Naive thymus-derived CD4-positive, alpha-beta T cell (primary cell): ENCODE measurements at regions not wholly inside any gene's neighbourhood (a gene's known extent, or its start where the extent isn't known, plus 50 kb on each side); places are given as distances from the start of the nearest gene placed in this dataset.
A peak's percentile ranks its signal among the peaks of the same experiment; 100 is the strongest.

ENCODE experiments used
- ATAC-seq: fragments of 150-1000 bp; cut with Tn5 transposase; 2 replicates; pipeline ENCODE4 v1.10.0; 2021; ENCODE audit warnings: mild to moderate bottlenecking, moderate library complexity
- CTCF ChIA-PET: fragments of 350-600 bp; sonication (Branson Sonifier 250); formaldehyde crosslinking; loops from one replicate; lab custom pipeline; 2021; ENCODE audit warnings: antibody characterized with exemption; lab: Charles Lee
- POLR2A ChIA-PET: fragments of 350-600 bp; sonication (Branson Sonifier 250); formaldehyde crosslinking; loops from one replicate; lab custom pipeline; 2021; ENCODE audit warnings: antibody characterized with exemption, inconsistent platforms; lab: Charles Lee
- DNase-seq, 9 donors: peaks; one replicate each; pipeline versions ENCODE4 v3.0.0 to v3.0.0-alpha.2; 2020 to 2022; ENCODE audit warnings: mixed read lengths in 1 of 9
- H3K27ac ChIP-seq: one replicate; pipeline ENCODE4 v1.7.0; 2013; ENCODE audit warnings: mild to moderate bottlenecking, low read depth, low read length, moderate library complexity
- H3K27me3 ChIP-seq, 2 donors: one replicate each; pipeline ENCODE4 v1.7.0; 2013; ENCODE audit warnings: low read length in 2 of 2, mild to moderate bottlenecking in 2 of 2, moderate library complexity in 2 of 2; ENCODE audit not compliant: control insufficient read depth in 2 of 2, insufficient read depth in 2 of 2
- H3K36me3 ChIP-seq, 3 experiments: 1 replicate in 2 of 3; 2 replicates in 1 of 3; pipeline ENCODE4 v1.7.0; 2013; ENCODE audit warnings: low read length in 3 of 3, mild to moderate bottlenecking in 3 of 3, moderate library complexity in 1 of 3; ENCODE audit not compliant: insufficient read depth in 3 of 3, control insufficient read depth in 2 of 3
- H3K4me1 ChIP-seq, 2 donors: one replicate each; pipeline ENCODE4 v1.7.0; 2013; ENCODE audit warnings: low read length in 2 of 2, mild to moderate bottlenecking in 2 of 2, moderate library complexity in 1 of 2; ENCODE audit not compliant: control insufficient read depth in 2 of 2, insufficient read depth in 2 of 2
- H3K4me3 ChIP-seq: 2 replicates; pipeline ENCODE4 v1.7.0; 2013; ENCODE audit warnings: mild to moderate bottlenecking, low read length
- H3K9me3 ChIP-seq, 3 experiments: 1 replicate in 2 of 3; 2 replicates in 1 of 3; pipeline ENCODE4 v1.7.0; 2013; ENCODE audit warnings: low read length in 3 of 3; ENCODE audit not compliant: control insufficient read depth in 2 of 3
- H3K27ac Mint-ChIP-seq, 9 donors: one replicate each; pipeline ENCODE4 v1.8.0; 2020 to 2022; ENCODE audit warnings: mixed read lengths in 9 of 9, mild to moderate bottlenecking in 8 of 9, moderate library complexity in 5 of 9, inconsistent platforms in 2 of 9
- H3K27me3 Mint-ChIP-seq, 5 donors: one replicate each; pipeline ENCODE4 v1.8.0; 2021 to 2022; ENCODE audit warnings: mixed read lengths in 5 of 5, mild to moderate bottlenecking in 1 of 5
- H3K36me3 Mint-ChIP-seq, 5 donors: one replicate each; pipeline ENCODE4 v1.8.0; 2020 to 2022; ENCODE audit warnings: mixed read lengths in 5 of 5, mild to moderate bottlenecking in 3 of 5, inconsistent platforms in 1 of 5
- H3K4me1 Mint-ChIP-seq, 7 donors: one replicate each; pipeline ENCODE4 v1.8.0; 2020 to 2022; ENCODE audit warnings: mixed read lengths in 7 of 7, mild to moderate bottlenecking in 3 of 7, inconsistent platforms in 1 of 7
- H3K4me3 Mint-ChIP-seq, 10 donors: one replicate each; pipeline ENCODE4 v1.8.0; 2020 to 2022; ENCODE audit warnings: mild to moderate bottlenecking in 10 of 10, mixed read lengths in 10 of 10, moderate library complexity in 6 of 10, inconsistent platforms in 2 of 10
- H3K9me3 Mint-ChIP-seq, 11 donors: one replicate each; pipeline ENCODE4 v1.8.0; 2020 to 2022; ENCODE audit warnings: mixed read lengths in 11 of 11, mild to moderate bottlenecking in 4 of 11, inconsistent platforms in 1 of 11, moderate library complexity in 1 of 11
- intact Hi-C, 2 donors: fragments of 100-400 bp; cut with micrococcal nuclease; formaldehyde crosslinking; loops; one replicate each; pipeline ENCODE4 v1.15.1; 2023

GRCh38 chr18:76588601-76589226 lies 93.7 kb upstream of the ZNF516 start:
- CTCF ChIA-PET = interaction anchor here (1.1 kb wide), 1 partner anchor 13 kb away, joined by 3 read pairs; no protein-coding TSS in a partner anchor
- DNase-seq (no peak), ATAC-seq (no peak)
- POLR2A ChIA-PET = no interaction called here
- Mint-ChIP-seq H3K4me1 (peaks cover 0 to 13% (median 11%) of the 10 kb centered on the region in 7 donors), H3K36me3 (no peaks in the 10 kb centered on the region), H3K4me3 (peak overlapping the region in 9 of 10 donors; percentile 36 to 77 (median 62)), H3K27me3 (peaks cover 30 to 50% (median 36%) of the 10 kb centered on the region in 5 donors), H3K9me3 (peaks cover 0 to 4% (median 0%) of the 10 kb centered on the region in 11 donors), H3K27ac (peak overlapping the region in 1 of 9 donors; percentile 51)
- no peaks in the 10 kb centered on the region for H3K36me3 ChIP-seq
- no peaks in the 10 kb centered on the region for H3K27me3 ChIP-seq
- H3K27ac ChIP-seq = no peak overlapping the region
- intact Hi-C loops = loop anchor here in 1 of 2 donors (10.0 kb wide), 1 partner anchor 114 kb away; no protein-coding TSS in a partner anchor
- no peaks in the 10 kb centered on the region for H3K9me3 ChIP-seq
- peaks cover 0 to 7% of the 10 kb centered on the region in 2 donors for H3K4me1 ChIP-seq
- H3K4me3 ChIP-seq = no peak overlapping the region

GRCh38 chr18:76587879-76588271 lies 92.8 kb upstream of the ZNF516 start:
- Mint-ChIP-seq H3K27ac (no peak overlapping the region), H3K27me3 (peaks cover 29 to 44% (median 33%) of the 10 kb centered on the region in 5 donors), H3K36me3 (no peaks in the 10 kb centered on the region), H3K4me3 (no peak overlapping the region), H3K4me1 (peaks cover 0 to 13% (median 11%) of the 10 kb centered on the region in 7 donors), H3K9me3 (peaks cover 0 to 4% (median 0%) of the 10 kb centered on the region in 11 donors)
- Histone ChIP-seq H3K4me3 (no peak overlapping the region), H3K36me3 (no peaks in the 10 kb centered on the region), H3K27ac (no peak overlapping the region), H3K4me1 (peaks cover 0 to 7% of the 10 kb centered on the region in 2 donors), H3K27me3 (no peaks in the 10 kb centered on the region), H3K9me3 (no peaks in the 10 kb centered on the region)
- CTCF ChIA-PET = no interaction called here
- DNase-seq = no peak
- POLR2A ChIA-PET = no interaction called here
- intact Hi-C loops = loop anchor here in 1 of 2 donors (10.0 kb wide), 1 partner anchor 113 kb away; no protein-coding TSS in a partner anchor
- ATAC-seq = no peak

GRCh38 chr18:76587147-76587878 lies 92.3 kb upstream of the ZNF516 start:
- Histone ChIP-seq H3K27ac (no peak overlapping the region), H3K36me3 (no peaks in the 10 kb centered on the region), H3K9me3 (no peaks in the 10 kb centered on the region), H3K4me1 (peaks cover 0 to 7% of the 10 kb centered on the region in 2 donors), H3K27me3 (no peaks in the 10 kb centered on the region), H3K4me3 (no peak overlapping the region)
- ATAC-seq = no peak
- Mint-ChIP-seq H3K36me3 (no peaks in the 10 kb centered on the region), H3K27ac (no peak overlapping the region), H3K9me3 (peaks cover 0 to 4% (median 0%) of the 10 kb centered on the region in 11 donors), H3K4me1 (peaks cover 0 to 13% (median 11%) of the 10 kb centered on the region in 7 donors), H3K4me3 (no peak overlapping the region), H3K27me3 (peaks cover 23 to 38% (median 27%) of the 10 kb centered on the region in 5 donors)
- ChIA-PET CTCF (no interaction called here), POLR2A (no interaction called here)
- intact Hi-C loops = loop anchor here in 1 of 2 donors (10.0 kb wide), 1 partner anchor 113 kb away; no protein-coding TSS in a partner anchor
- no peak for DNase-seq

GRCh38 chr18:76584414-76585310 lies 89.6 kb upstream of the ZNF516 start:
- ChIA-PET CTCF (no interaction called here), POLR2A (no interaction called here)
- Mint-ChIP-seq H3K4me3 (no peak overlapping the region), H3K36me3 (no peaks in the 10 kb centered on the region), H3K27me3 (peaks cover 16 to 22% (median 17%) of the 10 kb centered on the region in 5 donors), H3K27ac (no peak overlapping the region), H3K4me1 (peaks cover 0 to 13% (median 11%) of the 10 kb centered on the region in 7 donors), H3K9me3 (no peaks in the 10 kb centered on the region)
- H3K4me3 ChIP-seq = no peak overlapping the region
- ATAC-seq (no peak), DNase-seq (no peak)
- no peaks in the 10 kb centered on the region for H3K9me3 ChIP-seq
- H3K27me3 ChIP-seq = no peaks in the 10 kb centered on the region
- H3K27ac ChIP-seq = no peak overlapping the region
- H3K36me3 ChIP-seq = no peaks in the 10 kb centered on the region
- H3K4me1 ChIP-seq = peaks cover 0 to 7% of the 10 kb centered on the region in 2 donors
- intact Hi-C loops = loop anchor here in 1 of 2 donors (10.0 kb wide), 1 partner anchor 110 kb away; no protein-coding TSS in a partner anchor

- H3K4me3 ChIP-seq = no peak overlapping the region
- Mint-ChIP-seq H3K4me1 (peaks cover 0 to 5% (median 0%) of the 10 kb centered on the region in 7 donors), H3K36me3 (no peaks in the 10 kb centered on the region), H3K27me3 (peaks cover 7 to 24% (median 12%) of the 10 kb centered on the region in 5 donors), H3K27ac (peak overlapping the region in 1 of 9 donors; percentile 1), H3K9me3 (no peaks in the 10 kb centered on the region), H3K4me3 (no peak overlapping the region)
- CTCF ChIA-PET = interaction anchor here (0.7 kb wide), 1 partner anchor 41 kb away, joined by 3 read pairs; no protein-coding TSS in a partner anchor
- intact Hi-C loops = loop anchor here in 1 of 2 donors (10.0 kb wide), 1 partner anchor 106 kb away; no protein-coding TSS in a partner anchor
- H3K36me3 ChIP-seq = no peaks in the 10 kb centered on the region
- no peak overlapping the region for H3K27ac ChIP-seq
- POLR2A ChIA-PET = no interaction called here
- no peaks in the 10 kb centered on the region for H3K4me1 ChIP-seq
- ATAC-seq (no peak), DNase-seq (no peak)
- no peaks in the 10 kb centered on the region for H3K27me3 ChIP-seq
- H3K9me3 ChIP-seq = no peaks in the 10 kb centered on the region
These were observed 86.2 kb upstream of the ZNF516 start for GRCh38 chr18:76581261-76581660.
